H1 (cell line): ENCODE measurements at regions not wholly inside any gene's neighbourhood (a gene's known extent, or its start where the extent isn't known, plus 50 kb on each side); places are given as distances from the start of the nearest gene placed in this dataset.

Experiments used
- CBX5 ChIP-seq: fragments of 300-800, 300-1000 bp; sonication (generic); IDR thresholded peaks from 2 replicates; pipeline ENCODE4 v1.7.1; 2016; ENCODE audit warnings: antibody characterized with exemption, low read length, low read depth
- CEBPB ChIP-seq: IDR thresholded peaks from 2 replicates; pipeline ENCODE4 v1.6.1; 2012; ENCODE audit warnings: low read depth, low read length
- POLR2AphosphoS5 ChIP-seq: IDR thresholded peaks from 2 replicates; pipeline ENCODE4 v1.6.1; 2011; ENCODE audit warnings: low read depth, low read length
- POU5F1 ChIP-seq: IDR thresholded peaks from 2 replicates; pipeline ENCODE4 v1.6.1; 2011; ENCODE audit warnings: low read depth, mild to moderate bottlenecking, low read length, moderate library complexity
- SAP30 ChIP-seq: fragments of 300-600 bp; sonication (generic); IDR thresholded peaks from 2 replicates; pipeline ENCODE4 v1.7.1; 2012; ENCODE audit warnings: low read length, moderate library complexity, mild to moderate bottlenecking, inconsistent platforms; ENCODE audit not compliant: insufficient read depth, insufficient replicate concordance
- TF ChIP-seq, protein P1 (sequence below), 3 experiments: IDR thresholded peaks; 1 replicate in 2 of 3; 2 replicates in 1 of 3; pipeline versions ENCODE4 v1.5.1 to v1.6.1; 2011; ENCODE audit warnings: low read length in 3 of 3, mild to moderate bottlenecking in 3 of 3, inconsistent platforms in 2 of 3, low read depth in 1 of 3, moderate library complexity in 1 of 3; ENCODE audit not compliant: insufficient read depth in 1 of 3; ENCODE audit errors: control extremely low read depth in 1 of 3
- TF ChIP-seq, protein P2 (sequence below): IDR thresholded peaks from 2 replicates; pipeline ENCODE4 v1.6.1; 2012; ENCODE audit warnings: low read length, inconsistent platforms

DNA sequence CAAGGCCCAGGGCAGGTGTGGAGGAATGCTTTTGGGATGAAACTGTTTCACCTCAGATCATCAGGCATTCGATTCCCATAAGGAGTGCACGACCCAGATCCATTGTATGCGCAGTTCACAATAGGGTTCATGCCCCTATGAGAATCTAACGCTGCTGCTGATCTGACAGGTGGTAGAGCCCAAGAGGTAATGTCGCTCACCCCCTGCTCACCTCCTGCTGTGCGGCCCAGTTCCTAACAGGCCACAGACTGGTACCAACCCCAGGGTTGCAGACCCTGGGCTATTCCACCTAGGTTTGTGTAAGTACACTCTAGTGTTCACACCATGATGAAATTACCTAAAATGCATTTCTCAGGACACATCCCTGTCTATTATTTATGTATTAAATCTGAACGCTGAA, 72.5 kb downstream of the COPS8 start:
- no peak for TF ChIP-seq POLR2AphosphoS5
- TF ChIP-seq, protein P1, sequence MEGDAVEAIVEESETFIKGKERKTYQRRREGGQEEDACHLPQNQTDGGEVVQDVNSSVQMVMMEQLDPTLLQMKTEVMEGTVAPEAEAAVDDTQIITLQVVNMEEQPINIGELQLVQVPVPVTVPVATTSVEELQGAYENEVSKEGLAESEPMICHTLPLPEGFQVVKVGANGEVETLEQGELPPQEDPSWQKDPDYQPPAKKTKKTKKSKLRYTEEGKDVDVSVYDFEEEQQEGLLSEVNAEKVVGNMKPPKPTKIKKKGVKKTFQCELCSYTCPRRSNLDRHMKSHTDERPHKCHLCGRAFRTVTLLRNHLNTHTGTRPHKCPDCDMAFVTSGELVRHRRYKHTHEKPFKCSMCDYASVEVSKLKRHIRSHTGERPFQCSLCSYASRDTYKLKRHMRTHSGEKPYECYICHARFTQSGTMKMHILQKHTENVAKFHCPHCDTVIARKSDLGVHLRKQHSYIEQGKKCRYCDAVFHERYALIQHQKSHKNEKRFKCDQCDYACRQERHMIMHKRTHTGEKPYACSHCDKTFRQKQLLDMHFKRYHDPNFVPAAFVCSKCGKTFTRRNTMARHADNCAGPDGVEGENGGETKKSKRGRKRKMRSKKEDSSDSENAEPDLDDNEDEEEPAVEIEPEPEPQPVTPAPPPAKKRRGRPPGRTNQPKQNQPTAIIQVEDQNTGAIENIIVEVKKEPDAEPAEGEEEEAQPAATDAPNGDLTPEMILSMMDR (IDR thresholded peaks at IDR 0.05; ENCODE audit: control extremely low read depth in 1 of 3, insufficient read depth in 1 of 3, low read depth in 1 of 3, low read length in 3 of 3), result no peak
- no peak for TF ChIP-seq CEBPB
- TF ChIP-seq, protein P2, sequence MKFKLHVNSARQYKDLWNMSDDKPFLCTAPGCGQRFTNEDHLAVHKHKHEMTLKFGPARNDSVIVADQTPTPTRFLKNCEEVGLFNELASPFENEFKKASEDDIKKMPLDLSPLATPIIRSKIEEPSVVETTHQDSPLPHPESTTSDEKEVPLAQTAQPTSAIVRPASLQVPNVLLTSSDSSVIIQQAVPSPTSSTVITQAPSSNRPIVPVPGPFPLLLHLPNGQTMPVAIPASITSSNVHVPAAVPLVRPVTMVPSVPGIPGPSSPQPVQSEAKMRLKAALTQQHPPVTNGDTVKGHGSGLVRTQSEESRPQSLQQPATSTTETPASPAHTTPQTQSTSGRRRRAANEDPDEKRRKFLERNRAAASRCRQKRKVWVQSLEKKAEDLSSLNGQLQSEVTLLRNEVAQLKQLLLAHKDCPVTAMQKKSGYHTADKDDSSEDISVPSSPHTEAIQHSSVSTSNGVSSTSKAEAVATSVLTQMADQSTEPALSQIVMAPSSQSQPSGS, result no peak
- TF ChIP-seq SAP30, result no peak
- no peak for TF ChIP-seq POU5F1
- TF ChIP-seq CBX5, result no peak
